ENCODE measurements at regions not wholly inside any gene's neighbourhood (a gene's known extent, or its start where the extent isn't known, plus 50 kb on each side); places are given as distances from the start of the nearest gene placed in this dataset.

GRCh38 chrX:145631461-145631951 lies 186.1 kb upstream of the SLITRK2 start:
- no peaks in the 10 kb centered on the region for H3K4me1 ChIP-seq (ENCODE audit: insufficient read depth, low read length, poor library complexity, severe bottlenecking)
- no peak overlapping the region for H3K27ac ChIP-seq (ENCODE audit: low read depth, low read length, poor library complexity, severe bottlenecking)
- no peak for DNase-seq (ENCODE audit: low spot score)
- intact Hi-C loops (cut with micrococcal nuclease; ENCODE audit: unreplicated experiment): no loop called here
- no peaks in the 10 kb centered on the region for H3K9me2 ChIP-seq (ENCODE audit: insufficient read depth, low read length)
- H3K36me3 ChIP-seq (ENCODE audit: insufficient read depth, low read length): no peaks in the 10 kb centered on the region
- H3K4me2 ChIP-seq (ENCODE audit: low read length): no peak overlapping the region
- no peak overlapping the region for H2AFZ ChIP-seq (ENCODE audit: low read length)
- no peaks in the 10 kb centered on the region for H3K79me2 ChIP-seq (ENCODE audit: insufficient read depth, low read depth, low read length)
- no peak overlapping the region for H3K4me3 ChIP-seq (ENCODE audit: low read depth, low read length, poor library complexity, severe bottlenecking)
- ChIA-PET CTCF (ENCODE audit: unreplicated experiment) (no interaction called here), POLR2A (no interaction called here)
- no TSS peak for BruUV-seq (replicated peaks)
- no peak for TF ChIP-seq CTCF (conservative IDR thresholded peaks at IDR 0.05; ENCODE audit: low read length)
- TF ChIP-seq EZH2phosphoT487 (IDR thresholded peaks at IDR 0.05; ENCODE audit: borderline replicate concordance, low read depth, low read length): no peak
- no peaks in the 10 kb centered on the region for H4K20me1 ChIP-seq (ENCODE audit: insufficient read depth, low read length)
- H3K9me3 ChIP-seq (ENCODE audit: low read length): no peaks in the 10 kb centered on the region

- CTCF ChIA-PET (ENCODE audit: unreplicated experiment): no interaction called here
- no peaks in the 10 kb centered on the region for H3K79me2 ChIP-seq (ENCODE audit: insufficient read depth, low read depth, low read length)
- no peak for TF ChIP-seq CTCF (conservative IDR thresholded peaks at IDR 0.05; ENCODE audit: low read length)
- TF ChIP-seq EZH2phosphoT487 (IDR thresholded peaks at IDR 0.05; ENCODE audit: borderline replicate concordance, low read depth, low read length): no peak
- no peak for DNase-seq (ENCODE audit: low spot score)
- BruUV-seq (replicated peaks): no TSS peak
- intact Hi-C loops (cut with micrococcal nuclease; ENCODE audit: unreplicated experiment): no loop called here
- H3K4me3 ChIP-seq (ENCODE audit: low read depth, low read length, poor library complexity, severe bottlenecking): no peak overlapping the region
- H2AFZ ChIP-seq (ENCODE audit: low read length): no peak overlapping the region
- H3K4me2 ChIP-seq (ENCODE audit: low read length): no peak overlapping the region
- no peaks in the 10 kb centered on the region for H4K20me1 ChIP-seq (ENCODE audit: insufficient read depth, low read length)
- H3K9me2 ChIP-seq (ENCODE audit: insufficient read depth, low read length): no peaks in the 10 kb centered on the region
- POLR2A ChIA-PET: no interaction called here
- H3K9me3 ChIP-seq (ENCODE audit: low read length): no peaks in the 10 kb centered on the region
- H3K27ac ChIP-seq (ENCODE audit: low read depth, low read length, poor library complexity, severe bottlenecking): no peak overlapping the region
- H3K36me3 ChIP-seq (ENCODE audit: insufficient read depth, low read length): no peaks in the 10 kb centered on the region
- H3K4me1 ChIP-seq (ENCODE audit: insufficient read depth, low read length, poor library complexity, severe bottlenecking): no peaks in the 10 kb centered on the region
These were observed 163.1 kb upstream of the SLITRK2 start for GRCh38 chrX:145654486-145654885.

GRCh38 chrX:145673841-145674240 lies 143.8 kb upstream of the SLITRK2 start:
- CTCF ChIA-PET (ENCODE audit: unreplicated experiment): no interaction called here
- Histone ChIP-seq H3K9me2 (ENCODE audit: insufficient read depth, low read length) (no peaks in the 10 kb centered on the region), H3K36me3 (ENCODE audit: insufficient read depth, low read length) (no peaks in the 10 kb centered on the region), H3K4me1 (ENCODE audit: insufficient read depth, low read length, poor library complexity, severe bottlenecking) (no peaks in the 10 kb centered on the region), H3K4me3 (ENCODE audit: low read depth, low read length, poor library complexity, severe bottlenecking) (no peak overlapping the region), H3K9me3 (ENCODE audit: low read length) (no peaks in the 10 kb centered on the region), H4K20me1 (ENCODE audit: insufficient read depth, low read length) (no peaks in the 10 kb centered on the region), H3K27ac (ENCODE audit: low read depth, low read length, poor library complexity, severe bottlenecking) (no peak overlapping the region), H3K79me2 (ENCODE audit: insufficient read depth, low read depth, low read length) (no peaks in the 10 kb centered on the region), H2AFZ (ENCODE audit: low read length) (no peak overlapping the region), H3K4me2 (ENCODE audit: low read length) (no peak overlapping the region)
- POLR2A ChIA-PET: no interaction called here
- no TSS peak for BruUV-seq (replicated peaks)
- TF ChIP-seq EZH2phosphoT487 (IDR thresholded peaks at IDR 0.05; ENCODE audit: borderline replicate concordance, low read depth, low read length) (no peak), CTCF (conservative IDR thresholded peaks at IDR 0.05; ENCODE audit: low read length) (no peak)
- intact Hi-C loops (cut with micrococcal nuclease; ENCODE audit: unreplicated experiment): no loop called here
- no peak for DNase-seq (ENCODE audit: low spot score)
